Mesendoderm (in vitro differentiated cells): ENCODE measurements at regions not wholly inside any gene's neighbourhood (a gene's known extent, or its start where the extent isn't known, plus 50 kb on each side); places are given as distances from the start of the nearest gene placed in this dataset.
A peak's percentile ranks its signal among the peaks of the same experiment; 100 is the strongest.
"Not testable (repeated sequence)": the region's sequence is repeated elsewhere in the genome, so short reads cannot be mapped to it uniquely, and the experiment has no call there.

Experiments
- DNase-seq: peaks from one replicate; pipeline ENCODE4 v3.0.0; 2013
- H2AK5ac ChIP-seq: 2 replicates; pipeline ENCODE4 v1.6.1; 2013; ENCODE audit warnings: low read length, inconsistent platforms
- H2BK120ac ChIP-seq: 2 replicates; pipeline ENCODE4 v1.6.1; 2013; ENCODE audit warnings: low read depth, mild to moderate bottlenecking, low read length, moderate library complexity, mixed read lengths
- H2BK15ac ChIP-seq: replicated peaks from 2 replicates; pipeline ENCODE4 v1.6.1; 2013; ENCODE audit warnings: low read depth, mild to moderate bottlenecking, moderate library complexity
- H2BK5ac ChIP-seq: 2 replicates; pipeline ENCODE4 v1.6.1; 2013; ENCODE audit warnings: low read length, inconsistent platforms
- H3K18ac ChIP-seq: 2 replicates; pipeline ENCODE4 v1.6.1; 2013; ENCODE audit warnings: mild to moderate bottlenecking, low read length, mixed read lengths
- H3K23ac ChIP-seq: one replicate; pipeline ENCODE4 v1.6.1; 2013; ENCODE audit warnings: low read length
- H3K27ac ChIP-seq: 2 replicates; pipeline ENCODE4 v1.5.1; 2013; ENCODE audit warnings: low read depth, mild to moderate bottlenecking, inconsistent platforms, low read length, moderate library complexity
- H3K27me3 ChIP-seq: 2 replicates; pipeline ENCODE4 v1.6.1; 2013; ENCODE audit warnings: low read length, control low read depth, mild to moderate bottlenecking, inconsistent platforms; ENCODE audit not compliant: insufficient read depth, poor library complexity
- H3K36me3 ChIP-seq: 2 replicates; pipeline ENCODE4 v1.6.1; 2013; ENCODE audit warnings: low read length, inconsistent platforms; ENCODE audit not compliant: control insufficient read depth, insufficient read depth
- H3K4ac ChIP-seq: one replicate; pipeline ENCODE4 v1.6.1; 2013; ENCODE audit warnings: low read depth, mild to moderate bottlenecking, low read length, moderate library complexity
- H3K4me1 ChIP-seq: 2 replicates; pipeline ENCODE4 v1.6.1; 2013; ENCODE audit warnings: low read depth, low read length, inconsistent platforms; ENCODE audit not compliant: control insufficient read depth
- H3K4me2 ChIP-seq: 2 replicates; pipeline ENCODE4 v1.6.1; 2013; ENCODE audit warnings: low read length
- H3K4me3 ChIP-seq: 2 replicates; pipeline ENCODE4 v1.5.1; 2013; ENCODE audit warnings: mild to moderate bottlenecking, low read length
- H3K56ac ChIP-seq: one replicate; pipeline ENCODE4 v1.6.1; 2013; ENCODE audit warnings: low read length
- H3K79me1 ChIP-seq: 2 replicates; pipeline ENCODE4 v1.6.1; 2013; ENCODE audit warnings: low read length, inconsistent platforms
- H3K79me2 ChIP-seq: 2 replicates; pipeline ENCODE4 v1.6.1; 2013; ENCODE audit warnings: mild to moderate bottlenecking, low read length; ENCODE audit not compliant: control insufficient read depth, insufficient read depth
- H3K9ac ChIP-seq: 2 replicates; pipeline ENCODE4 v1.6.1; 2013; ENCODE audit warnings: low read length, inconsistent platforms
- H4K5ac ChIP-seq: one replicate; pipeline ENCODE4 v1.6.1; 2013; ENCODE audit warnings: low read length
- H4K8ac ChIP-seq: one replicate; pipeline ENCODE4 v1.6.1; 2013; ENCODE audit warnings: low read depth, mild to moderate bottlenecking, control low read depth, low read length, moderate library complexity
- WGBS: extraction: QIAGEN DNeasy Blood & Tissue Kit; methylation state at CpG from one replicate; pipeline ENCODE4 v1.1.7; 2013; ENCODE audit warnings: low lambda C conversion rate, missing lambda C conversion rate; ENCODE audit not compliant: insufficient coverage; ENCODE audit errors: extremely low coverage; 5-methylcytosine and 5-hydroxymethylcytosine counted together

- WGBS = no CpG with 5 or more reads among the region's 1 CpG
- Histone ChIP-seq H3K18ac (no peak overlapping the region), H3K4me2 (no peak overlapping the region)
Measured at GRCh38 chr5:66291771-66292170, 147.7 kb downstream of the SREK1 start.

DNA sequence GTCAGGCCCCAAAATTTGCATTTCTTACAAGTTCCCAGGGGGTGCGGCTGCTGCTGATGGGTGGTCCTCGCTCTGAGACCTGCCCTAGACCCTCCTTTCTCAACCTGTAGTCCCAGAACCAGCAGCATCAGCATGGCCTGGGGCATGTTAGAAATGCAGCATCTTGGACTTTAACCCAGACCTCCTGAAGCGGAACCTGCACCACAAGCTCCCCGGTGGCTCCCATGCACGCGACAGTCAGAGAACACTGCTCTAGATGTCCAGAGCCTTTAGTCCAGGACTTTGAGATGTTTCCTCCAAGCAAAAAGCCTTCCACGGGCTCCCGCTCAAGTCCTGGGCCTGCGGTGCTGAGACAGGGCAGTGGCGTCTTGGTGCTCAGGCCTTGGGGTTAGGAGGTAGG is 149.8 kb downstream of the SREK1 start:
- not testable (repeated sequence) for H2AK5ac ChIP-seq, H3K36me3 ChIP-seq, H2BK5ac ChIP-seq, H3K9ac ChIP-seq, H3K27ac ChIP-seq, H3K27me3 ChIP-seq, H4K8ac ChIP-seq, H3K4me2 ChIP-seq, H2BK120ac ChIP-seq, H3K4me1 ChIP-seq, H3K18ac ChIP-seq, H3K4me3 ChIP-seq, DNase-seq, H3K23ac ChIP-seq, H3K79me1 ChIP-seq, H2BK15ac ChIP-seq, H4K5ac ChIP-seq, H3K56ac ChIP-seq, H3K4ac ChIP-seq, H3K79me2 ChIP-seq
- no CpG with 5 or more reads among the region's 10 CpGs for WGBS

More at GRCh38 chr5:66291771-66292170, 147.7 kb downstream of the SREK1 start:
- Histone ChIP-seq H3K23ac (no peak overlapping the region), H3K27me3 (no peaks in the 10 kb centered on the region), H3K79me1 (no peaks in the 10 kb centered on the region), H4K5ac (no peak overlapping the region), H3K27ac (no peak overlapping the region), H3K9ac (no peak overlapping the region), H3K4ac (no peak overlapping the region), H2BK120ac (no peak overlapping the region), H2BK5ac (no peak overlapping the region), H3K4me1 (no peaks in the 10 kb centered on the region), H2AK5ac (no peak overlapping the region), H3K4me3 (no peak overlapping the region), H3K79me2 (no peaks in the 10 kb centered on the region), H2BK15ac (no peak overlapping the region), H4K8ac (no peak overlapping the region), H3K56ac (no peak overlapping the region), H3K36me3 (no peaks in the 10 kb centered on the region)
- no peak for DNase-seq

- Histone ChIP-seq H2AK5ac (no peak overlapping the region), H3K56ac (no peak overlapping the region), H3K27me3 (no peaks in the 10 kb centered on the region), H3K79me2 (no peaks in the 10 kb centered on the region), H3K9ac (no peak overlapping the region), H2BK120ac (no peak overlapping the region), H3K27ac (no peak overlapping the region), H3K4ac (no peak overlapping the region), H3K18ac (no peak overlapping the region), H4K5ac (no peak overlapping the region), H3K36me3 (no peaks in the 10 kb centered on the region), H3K4me1 (no peaks in the 10 kb centered on the region), H3K4me3 (no peak overlapping the region), H3K79me1 (no peaks in the 10 kb centered on the region), H3K4me2 (no peak overlapping the region), H2BK15ac (no peak overlapping the region), H3K23ac (no peak overlapping the region), H2BK5ac (no peak overlapping the region), H4K8ac (no peak overlapping the region)
- DNase-seq = no peak
- no CpG with 5 or more reads among the region's 2 CpGs for WGBS
Measured at GRCh38 chr5:66299463-66299862, 155.4 kb downstream of the SREK1 start.

GRCh38 chr5:66302344-66302743 is 158.2 kb downstream of the SREK1 start:
- no peak overlapping the region for H2BK15ac ChIP-seq
- no peaks in the 10 kb centered on the region for H3K79me2 ChIP-seq
- no peak overlapping the region for H3K27ac ChIP-seq
- H3K4me3 ChIP-seq = no peak overlapping the region
- no peak overlapping the region for H3K4ac ChIP-seq
- no peak overlapping the region for H3K4me2 ChIP-seq
- H4K8ac ChIP-seq = no peak overlapping the region
- WGBS = no CpG with 5 or more reads among the region's 12 CpGs
- no peak overlapping the region for H3K9ac ChIP-seq
- no peak overlapping the region for H4K5ac ChIP-seq
- no peak overlapping the region for H2BK5ac ChIP-seq
- H3K4me1 ChIP-seq = no peaks in the 10 kb centered on the region
- no peak overlapping the region for H2BK120ac ChIP-seq
- no peaks in the 10 kb centered on the region for H3K79me1 ChIP-seq
- no peak for DNase-seq
- no peak overlapping the region for H2AK5ac ChIP-seq
- H3K36me3 ChIP-seq = no peaks in the 10 kb centered on the region
- no peak overlapping the region for H3K18ac ChIP-seq
- no peak overlapping the region for H3K23ac ChIP-seq
- H3K56ac ChIP-seq = no peak overlapping the region
- H3K27me3 ChIP-seq = no peaks in the 10 kb centered on the region

GRCh38 chr5:66306105-66306843 is 162.2 kb downstream of the SREK1 start:
- no CpG with 5 or more reads among the region's 9 CpGs for WGBS
- peak; percentile 83 for DNase-seq

GRCh38 chr5:66306844-66307315 is 162.8 kb downstream of the SREK1 start:
- Histone ChIP-seq H3K9ac (no peak overlapping the region), H4K8ac (no peak overlapping the region), H3K18ac (no peak overlapping the region), H3K27me3 (no peaks in the 10 kb centered on the region), H3K27ac (no peak overlapping the region), H2AK5ac (no peak overlapping the region), H2BK5ac (no peak overlapping the region), H2BK120ac (no peak overlapping the region), H3K79me2 (no peaks in the 10 kb centered on the region), H2BK15ac (no peak overlapping the region), H3K23ac (no peak overlapping the region), H3K4ac (no peak overlapping the region), H3K79me1 (no peaks in the 10 kb centered on the region), H3K4me1 (no peaks in the 10 kb centered on the region), H3K4me2 (no peak overlapping the region), H3K4me3 (no peak overlapping the region), H3K36me3 (no peaks in the 10 kb centered on the region), H3K56ac (no peak overlapping the region), H4K5ac (no peak overlapping the region)
- DNase-seq = peak; percentile 52
- WGBS = no CpG with 5 or more reads among the region's 7 CpGs

More at GRCh38 chr5:66306105-66306843, 162.2 kb downstream of the SREK1 start:
- H2BK5ac ChIP-seq = no peak overlapping the region
- no peaks in the 10 kb centered on the region for H3K79me1 ChIP-seq
- H3K79me2 ChIP-seq = no peaks in the 10 kb centered on the region
- H3K4me3 ChIP-seq = no peak overlapping the region
- H3K4ac ChIP-seq = no peak overlapping the region
- no peaks in the 10 kb centered on the region for H3K4me1 ChIP-seq
- H3K27me3 ChIP-seq = no peaks in the 10 kb centered on the region
- H3K36me3 ChIP-seq = no peaks in the 10 kb centered on the region
- H3K4me2 ChIP-seq = no peak overlapping the region
- no peak overlapping the region for H3K56ac ChIP-seq
- no peak overlapping the region for H3K27ac ChIP-seq
- no peak overlapping the region for H3K23ac ChIP-seq
- no peak overlapping the region for H4K8ac ChIP-seq
- H3K9ac ChIP-seq = no peak overlapping the region
- H2BK15ac ChIP-seq = no peak overlapping the region
- H2BK120ac ChIP-seq = no peak overlapping the region
- no peak overlapping the region for H2AK5ac ChIP-seq
- H4K5ac ChIP-seq = no peak overlapping the region
- no peak overlapping the region for H3K18ac ChIP-seq
